ENCODE measurements at regions not wholly inside any gene's neighbourhood (a gene's known extent, or its start where the extent isn't known, plus 50 kb on each side); places are given as distances from the start of the nearest gene placed in this dataset.
"Not testable (repeated sequence)": the region's sequence is repeated elsewhere in the genome, so short reads cannot be mapped to it uniquely, and the experiment has no call there.

GRCh38 chr4:142897518-142897917 is 51.4 kb upstream of the INPP4B start:
- H3K4me3 Mint-ChIP-seq; H3K27ac Mint-ChIP-seq; CTCF ChIA-PET; H3K36me3 Mint-ChIP-seq (ENCODE audit: low read depth); H3K4me1 Mint-ChIP-seq (ENCODE audit: low read depth); intact Hi-C loops (cut with micrococcal nuclease); H3K27me3 Mint-ChIP-seq (ENCODE audit: low read depth); DNase-seq: not testable (repeated sequence)
- peaks cover 19% of the 10 kb centered on the region for H3K9me3 Mint-ChIP-seq

DNA sequence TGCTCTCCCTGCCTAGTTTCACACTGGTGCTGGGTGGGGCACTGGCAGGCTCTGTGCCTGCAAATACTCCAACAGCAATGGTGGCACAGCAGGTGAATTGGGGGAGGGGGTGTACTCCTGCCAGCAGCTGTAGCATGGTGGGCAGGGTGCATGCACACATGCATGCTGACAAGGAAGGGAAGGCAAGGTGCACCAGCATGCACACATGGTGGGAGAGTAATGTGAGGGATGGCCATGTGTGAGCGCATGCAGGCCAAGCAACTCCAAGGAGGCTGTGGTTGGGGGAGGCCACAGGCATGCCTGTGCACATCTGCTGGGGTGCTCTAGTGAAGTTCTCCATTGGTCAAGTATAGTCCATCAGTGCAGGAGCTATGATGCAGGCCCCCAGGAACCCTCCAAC is 54.5 kb upstream of the INPP4B start:
- Mint-ChIP-seq H3K27ac (no peak overlapping the region), H3K36me3 (ENCODE audit: low read depth) (no peaks in the 10 kb centered on the region), H3K4me1 (ENCODE audit: low read depth) (no peaks in the 10 kb centered on the region), H3K9me3 (peaks cover 3% of the 10 kb centered on the region), H3K27me3 (ENCODE audit: low read depth) (peaks cover 4% of the 10 kb centered on the region), H3K4me3 (no peak overlapping the region)
- CTCF ChIA-PET, result interaction anchor here (0.5 kb wide), 1 partner anchor 141 kb away, joined by 3 read pairs; no protein-coding TSS in a partner anchor
- no peak for DNase-seq
- intact Hi-C loops (cut with micrococcal nuclease), result no loop called here

- no peak overlapping the region for H3K27ac Mint-ChIP-seq
- H3K27me3 Mint-ChIP-seq (ENCODE audit: low read depth), result peaks cover 4% of the 10 kb centered on the region
- CTCF ChIA-PET, result interaction anchor here (0.5 kb wide), 1 partner anchor 141 kb away, joined by 3 read pairs; no protein-coding TSS in a partner anchor
- intact Hi-C loops (cut with micrococcal nuclease), result no loop called here
- DNase-seq, result no peak
- H3K4me3 Mint-ChIP-seq, result no peak overlapping the region
- H3K4me1 Mint-ChIP-seq (ENCODE audit: low read depth), result no peaks in the 10 kb centered on the region
- H3K9me3 Mint-ChIP-seq, result peaks cover 2% of the 10 kb centered on the region
- H3K36me3 Mint-ChIP-seq (ENCODE audit: low read depth), result no peaks in the 10 kb centered on the region
Measured at GRCh38 chr4:142901166-142901662, 55.1 kb upstream of the INPP4B start.

GRCh38 chr4:142903617-142904016 is 57.5 kb upstream of the INPP4B start:
- H3K9me3 Mint-ChIP-seq; H3K27me3 Mint-ChIP-seq (ENCODE audit: low read depth); H3K4me3 Mint-ChIP-seq; H3K36me3 Mint-ChIP-seq (ENCODE audit: low read depth); CTCF ChIA-PET; intact Hi-C loops (cut with micrococcal nuclease); H3K4me1 Mint-ChIP-seq (ENCODE audit: low read depth); DNase-seq; H3K27ac Mint-ChIP-seq: not testable (repeated sequence)

GRCh38 chr4:142909908-142910307 is 63.8 kb upstream of the INPP4B start:
- H3K4me1 Mint-ChIP-seq (ENCODE audit: low read depth), result no peaks in the 10 kb centered on the region
- CTCF ChIA-PET, result interaction anchor here (1.0 kb wide), 1 partner anchor 102 kb away, joined by 3 read pairs; no protein-coding TSS in a partner anchor

GRCh38 chr4:142913034-142913433 is 66.9 kb upstream of the INPP4B start:
- Mint-ChIP-seq H3K9me3 (no peaks in the 10 kb centered on the region), H3K27ac (no peak overlapping the region), H3K4me3 (no peak overlapping the region), H3K36me3 (ENCODE audit: low read depth) (no peaks in the 10 kb centered on the region), H3K4me1 (ENCODE audit: low read depth) (no peaks in the 10 kb centered on the region), H3K27me3 (ENCODE audit: low read depth) (peaks cover 14% of the 10 kb centered on the region)
- CTCF ChIA-PET, result interaction anchor here (0.6 kb wide), 1 partner anchor 646 kb away, joined by 3 read pairs; no protein-coding TSS in a partner anchor
- intact Hi-C loops (cut with micrococcal nuclease), result no loop called here
- DNase-seq, result no peak

More at GRCh38 chr4:142909908-142910307, 63.8 kb upstream of the INPP4B start:
- Mint-ChIP-seq H3K4me3 (no peak overlapping the region), H3K9me3 (peaks cover 2% of the 10 kb centered on the region), H3K36me3 (ENCODE audit: low read depth) (no peaks in the 10 kb centered on the region), H3K27me3 (ENCODE audit: low read depth) (peaks cover 15% of the 10 kb centered on the region), H3K27ac (no peak overlapping the region)
- intact Hi-C loops (cut with micrococcal nuclease), result no loop called here
- no peak for DNase-seq

- Mint-ChIP-seq H3K4me1 (ENCODE audit: low read depth) (no peaks in the 10 kb centered on the region), H3K4me3 (no peak overlapping the region), H3K27me3 (ENCODE audit: low read depth) (peaks cover 11% of the 10 kb centered on the region), H3K27ac (no peak overlapping the region), H3K9me3 (no peaks in the 10 kb centered on the region), H3K36me3 (ENCODE audit: low read depth) (no peaks in the 10 kb centered on the region)
- no peak for DNase-seq
- CTCF ChIA-PET, result interaction anchor here (0.6 kb wide), 1 partner anchor 48 kb away, joined by 3 read pairs; no protein-coding TSS in a partner anchor
- intact Hi-C loops (cut with micrococcal nuclease), result no loop called here
Measured at GRCh38 chr4:142913461-142914030, 67.4 kb upstream of the INPP4B start.

DNA sequence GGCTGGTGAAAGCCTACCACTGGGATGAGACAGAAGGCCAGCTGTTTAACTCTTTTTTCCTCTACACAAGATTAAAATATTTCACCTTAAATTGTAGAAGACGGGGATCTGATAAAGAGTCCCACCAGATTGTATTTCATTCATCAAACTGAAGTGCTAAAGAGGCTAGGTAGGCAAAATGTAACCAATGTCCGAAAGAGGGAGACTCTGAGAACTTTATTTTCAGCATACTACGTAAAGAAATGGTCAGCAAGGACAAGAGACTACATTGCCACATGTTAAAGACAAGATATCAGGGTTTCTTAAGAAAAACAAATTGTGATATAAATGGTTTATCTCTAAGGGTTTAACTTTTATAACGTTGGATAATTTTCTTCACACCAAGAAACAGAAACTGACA is 71.6 kb upstream of the INPP4B start:
- H3K9me3 Mint-ChIP-seq, result no peaks in the 10 kb centered on the region
- CTCF ChIA-PET, result no interaction called here

DNA sequence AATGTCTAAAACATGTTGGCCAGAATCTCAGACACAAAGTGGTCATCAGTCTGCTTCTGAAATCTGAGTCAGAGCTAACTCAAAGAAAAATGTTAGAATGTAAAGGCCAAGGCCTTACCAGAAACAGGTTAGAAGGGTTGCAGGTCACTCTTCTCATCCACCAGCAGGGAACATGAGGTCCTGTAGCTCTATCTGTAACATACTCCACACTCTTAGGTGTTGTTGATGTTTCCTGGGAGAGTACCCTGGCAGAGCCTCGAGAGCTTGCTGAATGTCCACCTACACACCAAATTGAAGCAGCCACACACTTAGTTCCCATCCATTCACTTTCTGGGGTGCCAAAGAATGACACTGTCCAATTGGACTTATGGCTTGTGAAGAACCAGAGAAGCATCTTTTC is 76.6 kb upstream of the INPP4B start:
- H3K27ac Mint-ChIP-seq, result no peak overlapping the region
- CTCF ChIA-PET, result no interaction called here
- intact Hi-C loops (cut with micrococcal nuclease), result no loop called here
- no peaks in the 10 kb centered on the region for H3K4me1 Mint-ChIP-seq (ENCODE audit: low read depth)
- no peaks in the 10 kb centered on the region for H3K9me3 Mint-ChIP-seq
- H3K4me3 Mint-ChIP-seq, result no peak overlapping the region
- H3K27me3 Mint-ChIP-seq (ENCODE audit: low read depth), result peaks cover 2% of the 10 kb centered on the region
- H3K36me3 Mint-ChIP-seq (ENCODE audit: low read depth), result no peaks in the 10 kb centered on the region
- DNase-seq, result no peak

More for the DNA sequence above, 71.6 kb upstream of the INPP4B start:
- Mint-ChIP-seq H3K4me1 (ENCODE audit: low read depth) (no peaks in the 10 kb centered on the region), H3K36me3 (ENCODE audit: low read depth) (no peaks in the 10 kb centered on the region), H3K27ac (no peak overlapping the region), H3K27me3 (ENCODE audit: low read depth) (peaks cover 2% of the 10 kb centered on the region), H3K4me3 (no peak overlapping the region)
- DNase-seq, result no peak
- intact Hi-C loops (cut with micrococcal nuclease), result no loop called here

DNA sequence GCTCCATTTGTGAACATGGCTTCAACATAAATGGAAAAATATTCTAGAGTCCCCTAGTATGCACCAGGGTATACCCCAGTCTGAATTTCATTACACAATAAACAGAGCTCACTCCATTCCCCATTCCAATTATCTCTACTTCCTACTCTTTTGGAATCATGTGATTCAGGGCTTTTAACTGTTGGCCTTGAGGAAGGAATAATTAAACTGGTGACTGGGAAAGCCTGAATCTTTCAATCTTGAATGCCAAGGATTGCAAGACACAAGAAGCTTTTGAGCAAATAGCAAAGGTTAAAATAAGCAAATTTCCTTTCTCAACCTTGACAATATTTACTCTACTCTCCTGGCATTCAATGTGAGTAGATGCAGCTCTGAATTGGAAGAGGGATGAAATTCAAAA is 77.5 kb upstream of the INPP4B start:
- no peaks in the 10 kb centered on the region for H3K4me1 Mint-ChIP-seq (ENCODE audit: low read depth)
- CTCF ChIA-PET, result no interaction called here
- H3K9me3 Mint-ChIP-seq, result no peaks in the 10 kb centered on the region
- no peak overlapping the region for H3K4me3 Mint-ChIP-seq
- no peak for DNase-seq
- no peaks in the 10 kb centered on the region for H3K36me3 Mint-ChIP-seq (ENCODE audit: low read depth)
- H3K27ac Mint-ChIP-seq, result no peak overlapping the region
- H3K27me3 Mint-ChIP-seq (ENCODE audit: low read depth), result peaks cover 2% of the 10 kb centered on the region
- intact Hi-C loops (cut with micrococcal nuclease), result no loop called here

DNA sequence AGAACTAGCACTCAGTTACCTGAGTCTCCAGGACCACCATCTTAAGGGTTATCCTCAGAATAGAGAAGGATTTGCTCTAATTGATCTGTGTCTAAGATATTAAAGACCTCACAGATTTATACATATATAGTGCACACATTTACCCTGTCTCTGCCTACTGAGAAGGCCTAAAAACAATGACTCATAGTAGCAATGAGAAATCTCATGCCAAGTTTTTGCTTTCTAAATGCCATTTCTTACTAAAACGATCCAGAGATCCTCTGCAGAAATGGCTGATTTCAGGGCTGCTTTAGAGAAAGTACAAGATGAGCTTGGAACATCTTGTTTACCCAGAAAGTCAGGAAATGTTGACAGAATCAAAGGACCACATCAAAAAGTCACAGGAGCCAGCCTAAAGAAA is 79.1 kb upstream of the INPP4B start:
- no peaks in the 10 kb centered on the region for H3K9me3 Mint-ChIP-seq
- no peak overlapping the region for H3K27ac Mint-ChIP-seq
- DNase-seq, result no peak
- no peak overlapping the region for H3K4me3 Mint-ChIP-seq
- no peaks in the 10 kb centered on the region for H3K4me1 Mint-ChIP-seq (ENCODE audit: low read depth)
- CTCF ChIA-PET, result no interaction called here
- peaks cover 2% of the 10 kb centered on the region for H3K27me3 Mint-ChIP-seq (ENCODE audit: low read depth)
- intact Hi-C loops (cut with micrococcal nuclease), result no loop called here
- no peaks in the 10 kb centered on the region for H3K36me3 Mint-ChIP-seq (ENCODE audit: low read depth)

- no peaks in the 10 kb centered on the region for H3K9me3 Mint-ChIP-seq
- CTCF ChIA-PET, result no interaction called here
- H3K27ac Mint-ChIP-seq, result no peak overlapping the region
- DNase-seq, result no peak
- intact Hi-C loops (cut with micrococcal nuclease), result no loop called here
- no peak overlapping the region for H3K4me3 Mint-ChIP-seq
- H3K36me3 Mint-ChIP-seq (ENCODE audit: low read depth), result no peaks in the 10 kb centered on the region
- H3K4me1 Mint-ChIP-seq (ENCODE audit: low read depth), result no peaks in the 10 kb centered on the region
- H3K27me3 Mint-ChIP-seq (ENCODE audit: low read depth), result no peaks in the 10 kb centered on the region
Measured at GRCh38 chr4:142927721-142928120, 81.6 kb upstream of the INPP4B start.

DNA sequence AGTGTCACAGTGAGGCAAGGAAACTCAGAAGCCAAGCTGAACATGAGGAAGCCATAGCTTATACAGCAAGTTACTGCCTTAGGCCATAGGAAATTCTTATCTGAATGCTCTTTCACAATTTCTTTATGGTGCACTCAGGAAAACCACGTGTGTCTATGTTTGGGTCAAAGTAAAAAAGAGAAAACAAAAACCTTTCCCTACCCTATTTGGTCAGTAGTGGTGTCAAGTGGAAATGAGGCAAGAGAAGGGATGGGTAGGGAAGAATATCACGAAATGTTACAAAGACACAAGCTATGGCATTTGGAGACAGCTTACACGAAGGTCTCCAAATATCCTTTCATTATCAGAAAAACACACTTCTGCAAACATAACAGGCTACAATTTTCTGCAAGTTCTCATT is 83.4 kb upstream of the INPP4B start:
- Mint-ChIP-seq H3K4me1 (ENCODE audit: low read depth) (no peaks in the 10 kb centered on the region), H3K27ac (no peak overlapping the region), H3K9me3 (no peaks in the 10 kb centered on the region), H3K36me3 (ENCODE audit: low read depth) (no peaks in the 10 kb centered on the region), H3K4me3 (no peak overlapping the region), H3K27me3 (ENCODE audit: low read depth) (no peaks in the 10 kb centered on the region)
- no peak for DNase-seq
- CTCF ChIA-PET, result no interaction called here
- intact Hi-C loops (cut with micrococcal nuclease), result no loop called here

Data from activated naive CD4-positive, alpha-beta T cell treated with anti-CD3 and anti-CD28 coated beads for 36 hours (primary cell).